ENCODE measurements at regions not wholly inside any gene's neighbourhood (a gene's known extent, or its start where the extent isn't known, plus 50 kb on each side); places are given as distances from the start of the nearest gene placed in this dataset.
"Not testable (repeated sequence)": the region's sequence is repeated elsewhere in the genome, so short reads cannot be mapped to it uniquely, and the experiment has no call there.

- DNase-seq (ENCODE audit: low read depth, low spot score) = no peak
Observed at GRCh38 chr2:144011553-144011952, 508.4 kb downstream of the ZEB2 start.

GRCh38 chr2:144011098-144011497, 508.8 kb downstream of the ZEB2 start:
- no peak for DNase-seq (ENCODE audit: low read depth, low spot score)

GRCh38 chr2:144010096-144010836, 509.7 kb downstream of the ZEB2 start:
- no peak for DNase-seq (ENCODE audit: low read depth, low spot score)

- DNase-seq (ENCODE audit: low read depth, low spot score) = no peak
Observed at GRCh38 chr2:144006139-144006538, 513.8 kb downstream of the ZEB2 start.

GRCh38 chr2:144004742-144005141, 515.2 kb downstream of the ZEB2 start:
- DNase-seq (ENCODE audit: low read depth, low spot score) = no peak

- no peak for DNase-seq (ENCODE audit: low read depth, low spot score)
Observed at GRCh38 chr2:144003460-144004075, 516.4 kb downstream of the ZEB2 start.

- no peak for DNase-seq (ENCODE audit: low read depth, low spot score)
Observed at GRCh38 chr2:143996974-143997373, 522.9 kb downstream of the ZEB2 start.

- DNase-seq (ENCODE audit: low read depth, low spot score) = no peak
Observed at GRCh38 chr2:143994961-143995360, 525.0 kb downstream of the ZEB2 start.

- DNase-seq (ENCODE audit: low read depth, low spot score) = not testable (repeated sequence)
Observed at GRCh38 chr2:143991596-143991995, 528.3 kb downstream of the ZEB2 start.

- DNase-seq (ENCODE audit: low read depth, low spot score) = no peak
Observed at GRCh38 chr2:143988082-143988481, 531.8 kb downstream of the ZEB2 start.

- DNase-seq (ENCODE audit: low read depth, low spot score) = no peak
Observed at GRCh38 chr2:143981428-143981827, 538.5 kb downstream of the ZEB2 start.

GRCh38 chr2:143977356-143977755, 542.6 kb downstream of the ZEB2 start:
- DNase-seq (ENCODE audit: low read depth, low spot score) = no peak

GRCh38 chr2:143975216-143975615, 544.7 kb downstream of the ZEB2 start:
- no peak for DNase-seq (ENCODE audit: low read depth, low spot score)

- no peak for DNase-seq (ENCODE audit: low read depth, low spot score)
Observed at GRCh38 chr2:143974262-143974661, 545.7 kb downstream of the ZEB2 start.

- no peak for DNase-seq (ENCODE audit: low read depth, low spot score)
Observed at GRCh38 chr2:143968860-143969259, 551.1 kb downstream of the ZEB2 start.

- no peak for DNase-seq (ENCODE audit: low read depth, low spot score)
Observed at GRCh38 chr2:143968360-143968759, 551.6 kb downstream of the ZEB2 start.

GRCh38 chr2:143965493-143966164, 554.3 kb downstream of the ZEB2 start:
- DNase-seq (ENCODE audit: low read depth, low spot score) = no peak

- no peak for DNase-seq (ENCODE audit: low read depth, low spot score)
Observed at GRCh38 chr2:143964891-143965290, 555.0 kb downstream of the ZEB2 start.

- no peak for DNase-seq (ENCODE audit: low read depth, low spot score)
Observed at GRCh38 chr2:143960177-143960576, 559.7 kb downstream of the ZEB2 start.

GRCh38 chr2:143957321-143957720, 562.6 kb downstream of the ZEB2 start:
- no peak for DNase-seq (ENCODE audit: low read depth, low spot score)

- DNase-seq (ENCODE audit: low read depth, low spot score) = no peak
Observed at GRCh38 chr2:143955401-143956065, 564.4 kb downstream of the ZEB2 start.

- DNase-seq (ENCODE audit: low read depth, low spot score) = no peak
Observed at GRCh38 chr2:143954844-143955243, 565.1 kb downstream of the ZEB2 start.

Measured in iPS DF 19.7 (cell line).